ENCODE measurements at regions not wholly inside any gene's neighbourhood (a gene's known extent, or its start where the extent isn't known, plus 50 kb on each side); places are given as distances from the start of the nearest gene placed in this dataset.

DNA sequence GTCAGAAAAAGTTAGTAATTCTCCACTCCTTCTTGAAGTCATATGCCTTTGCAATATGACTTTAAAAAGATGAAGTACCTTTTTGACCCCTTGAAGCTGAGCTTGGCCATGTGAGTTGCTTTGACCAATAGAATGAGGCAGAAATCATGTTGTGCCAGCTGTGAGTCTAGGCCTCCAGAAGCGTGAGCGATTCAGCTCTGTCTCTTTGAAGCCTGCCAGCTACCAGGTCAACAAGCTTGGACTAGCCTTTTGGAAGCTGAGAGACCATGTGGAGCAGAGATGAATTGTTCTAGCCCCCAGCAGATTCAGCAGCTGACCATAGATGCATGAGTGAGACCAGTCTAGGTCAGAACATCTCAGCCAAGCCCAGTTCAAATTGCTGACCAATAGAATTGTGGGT is 69.8 kb upstream of the EOMES start:
- CTCF ChIA-PET: no interaction called here

More for the DNA sequence above, 69.8 kb upstream of the EOMES start:
- Histone ChIP-seq H3K27ac (ENCODE audit: low read depth, low read length) (no peak overlapping the region), H2AFZ (ENCODE audit: low read depth, low read length, poor library complexity, severe bottlenecking) (no peak overlapping the region), H3K27me3 (ENCODE audit: insufficient read depth, low read length) (peaks cover 3% of the 10 kb centered on the region; the same call in 1 of the 2 replicates), H3K4me3 (replicated peaks in 1 of 2; ENCODE audit: low read depth in 1 of 2, low read length in 2 of 2) (no peak overlapping the region), H3K9me3 (ENCODE audit: control insufficient read depth in 1 of 2, insufficient read depth in 1 of 2, low read depth in 1 of 2, low read length in 2 of 2) (no peaks in the 10 kb centered on the region), H3K79me2 (ENCODE audit: insufficient read depth, low read length) (no peaks in the 10 kb centered on the region), H3K36me3 (ENCODE audit: control insufficient read depth in 1 of 2, insufficient read depth in 2 of 2, low read length in 2 of 2) (no peaks in the 10 kb centered on the region), H3K4me1 (ENCODE audit: control insufficient read depth in 1 of 2, insufficient read depth in 2 of 2, low read length in 2 of 2) (no peaks in the 10 kb centered on the region), H3K4me2 (ENCODE audit: low read length) (no peak overlapping the region), H3K9me2 (ENCODE audit: insufficient read depth) (no peaks in the 10 kb centered on the region), H4K20me1 (ENCODE audit: insufficient read depth) (no peaks in the 10 kb centered on the region), H3K9ac (ENCODE audit: low read length) (no peak overlapping the region)
- ChIA-PET POLR2A (no interaction called here), RAD21 (ENCODE audit: low non-redundant PET in 1 of 2, low total read pairs in 2 of 2, uncharacterized antibody in 2 of 2, unreplicated experiment in 2 of 2) (no interaction called here)
- BruUV-seq (replicated peaks): no TSS peak
- DNase-seq (ENCODE audit: low read depth, low spot score): no peak
- ATAC-seq: no peak
- intact Hi-C loops (cut with micrococcal nuclease): no loop called here
- TF ChIP-seq, protein P1, sequence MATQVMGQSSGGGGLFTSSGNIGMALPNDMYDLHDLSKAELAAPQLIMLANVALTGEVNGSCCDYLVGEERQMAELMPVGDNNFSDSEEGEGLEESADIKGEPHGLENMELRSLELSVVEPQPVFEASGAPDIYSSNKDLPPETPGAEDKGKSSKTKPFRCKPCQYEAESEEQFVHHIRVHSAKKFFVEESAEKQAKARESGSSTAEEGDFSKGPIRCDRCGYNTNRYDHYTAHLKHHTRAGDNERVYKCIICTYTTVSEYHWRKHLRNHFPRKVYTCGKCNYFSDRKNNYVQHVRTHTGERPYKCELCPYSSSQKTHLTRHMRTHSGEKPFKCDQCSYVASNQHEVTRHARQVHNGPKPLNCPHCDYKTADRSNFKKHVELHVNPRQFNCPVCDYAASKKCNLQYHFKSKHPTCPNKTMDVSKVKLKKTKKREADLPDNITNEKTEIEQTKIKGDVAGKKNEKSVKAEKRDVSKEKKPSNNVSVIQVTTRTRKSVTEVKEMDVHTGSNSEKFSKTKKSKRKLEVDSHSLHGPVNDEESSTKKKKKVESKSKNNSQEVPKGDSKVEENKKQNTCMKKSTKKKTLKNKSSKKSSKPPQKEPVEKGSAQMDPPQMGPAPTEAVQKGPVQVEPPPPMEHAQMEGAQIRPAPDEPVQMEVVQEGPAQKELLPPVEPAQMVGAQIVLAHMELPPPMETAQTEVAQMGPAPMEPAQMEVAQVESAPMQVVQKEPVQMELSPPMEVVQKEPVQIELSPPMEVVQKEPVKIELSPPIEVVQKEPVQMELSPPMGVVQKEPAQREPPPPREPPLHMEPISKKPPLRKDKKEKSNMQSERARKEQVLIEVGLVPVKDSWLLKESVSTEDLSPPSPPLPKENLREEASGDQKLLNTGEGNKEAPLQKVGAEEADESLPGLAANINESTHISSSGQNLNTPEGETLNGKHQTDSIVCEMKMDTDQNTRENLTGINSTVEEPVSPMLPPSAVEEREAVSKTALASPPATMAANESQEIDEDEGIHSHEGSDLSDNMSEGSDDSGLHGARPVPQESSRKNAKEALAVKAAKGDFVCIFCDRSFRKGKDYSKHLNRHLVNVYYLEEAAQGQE (IDR thresholded peaks at IDR 0.05; ENCODE audit: low read depth): no peak
- TF ChIP-seq FOSL1 (IDR thresholded peaks at IDR 0.05; ENCODE audit: low read depth) (no peak), EZH2phosphoT487 (IDR thresholded peaks at IDR 0.05; ENCODE audit: borderline replicate concordance) (no peak), CEBPB (IDR thresholded peaks at IDR 0.05; ENCODE audit: low read depth) (no peak), YY1 (IDR thresholded peaks at IDR 0.05; ENCODE audit: extremely low read depth, insufficient replicate concordance, low read depth, low read length) (no peak), EZH2 (IDR thresholded peaks at IDR 0.05) (no peak), RAD21 (IDR thresholded peaks at IDR 0.05; ENCODE audit: low read depth) (no peak), SP1 (IDR thresholded peaks at IDR 0.05; ENCODE audit: low read depth) (no peak)
- TF ChIP-seq, protein P2, sequence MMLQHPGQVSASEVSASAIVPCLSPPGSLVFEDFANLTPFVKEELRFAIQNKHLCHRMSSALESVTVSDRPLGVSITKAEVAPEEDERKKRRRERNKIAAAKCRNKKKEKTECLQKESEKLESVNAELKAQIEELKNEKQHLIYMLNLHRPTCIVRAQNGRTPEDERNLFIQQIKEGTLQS (IDR thresholded peaks at IDR 0.05): no peak
- TF ChIP-seq, protein P3, sequence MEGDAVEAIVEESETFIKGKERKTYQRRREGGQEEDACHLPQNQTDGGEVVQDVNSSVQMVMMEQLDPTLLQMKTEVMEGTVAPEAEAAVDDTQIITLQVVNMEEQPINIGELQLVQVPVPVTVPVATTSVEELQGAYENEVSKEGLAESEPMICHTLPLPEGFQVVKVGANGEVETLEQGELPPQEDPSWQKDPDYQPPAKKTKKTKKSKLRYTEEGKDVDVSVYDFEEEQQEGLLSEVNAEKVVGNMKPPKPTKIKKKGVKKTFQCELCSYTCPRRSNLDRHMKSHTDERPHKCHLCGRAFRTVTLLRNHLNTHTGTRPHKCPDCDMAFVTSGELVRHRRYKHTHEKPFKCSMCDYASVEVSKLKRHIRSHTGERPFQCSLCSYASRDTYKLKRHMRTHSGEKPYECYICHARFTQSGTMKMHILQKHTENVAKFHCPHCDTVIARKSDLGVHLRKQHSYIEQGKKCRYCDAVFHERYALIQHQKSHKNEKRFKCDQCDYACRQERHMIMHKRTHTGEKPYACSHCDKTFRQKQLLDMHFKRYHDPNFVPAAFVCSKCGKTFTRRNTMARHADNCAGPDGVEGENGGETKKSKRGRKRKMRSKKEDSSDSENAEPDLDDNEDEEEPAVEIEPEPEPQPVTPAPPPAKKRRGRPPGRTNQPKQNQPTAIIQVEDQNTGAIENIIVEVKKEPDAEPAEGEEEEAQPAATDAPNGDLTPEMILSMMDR (IDR thresholded peaks at IDR 0.05 in 2 of 3, conservative IDR thresholded peaks at IDR 0.05 in 1 of 3; ENCODE audit: borderline replicate concordance in 1 of 3, insufficient read depth in 1 of 3, low read depth in 2 of 3, low read length in 2 of 3): no peak
- TF ChIP-seq, protein P4, sequence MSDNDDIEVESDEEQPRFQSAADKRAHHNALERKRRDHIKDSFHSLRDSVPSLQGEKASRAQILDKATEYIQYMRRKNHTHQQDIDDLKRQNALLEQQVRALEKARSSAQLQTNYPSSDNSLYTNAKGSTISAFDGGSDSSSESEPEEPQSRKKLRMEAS (IDR thresholded peaks at IDR 0.05): no peak
